Endothelial cell of umbilical vein (primary cell): ENCODE measurements at regions not wholly inside any gene's neighbourhood (a gene's known extent, or its start where the extent isn't known, plus 50 kb on each side); places are given as distances from the start of the nearest gene placed in this dataset.

Experiments used
- BruUV-seq: library from RNA; stranded (reverse); fragments of 400-500 nt; replicated peaks from 2 replicates; lab custom pipeline; 2021; lab: Mats Ljungman, UMichigan
- CTCF ChIA-PET: fragments of 300-600, 350-600 bp; sonication (Branson Sonifier 250); formaldehyde crosslinking; loops from one replicate; lab custom pipeline; 2021; ENCODE audit warnings: antibody characterized with exemption, inconsistent platforms; lab: Charles Lee
- POLR2A ChIA-PET: fragments of 300-600, 350-600 bp; sonication (Branson Sonifier 250); formaldehyde crosslinking; loops from one replicate; lab custom pipeline; 2021; ENCODE audit warnings: antibody characterized with exemption, inconsistent platforms; lab: Charles Lee
- DNase-seq: peaks from one replicate; pipeline ENCODE4 v3.0.0-alpha.2; 2011; ENCODE audit warnings: low read depth, low spot score
- FAIRE-seq: peaks from 2 replicates; lab custom pipeline; 2011; peaks lifted over from hg19 to GRCh38; lab: Jason Lieb, UNC
- H2AFZ ChIP-seq: 2 replicates; pipeline ENCODE4 v1.6.0; 2012; ENCODE audit warnings: low read depth, low read length, control low read depth, inconsistent platforms
- H3K27ac ChIP-seq: 2 replicates; pipeline ENCODE4 v1.5.1; 2011; ENCODE audit warnings: low read depth, mild to moderate bottlenecking, control low read depth, low read length, moderate library complexity; ENCODE audit not compliant: insufficient read depth
- H3K27me3 ChIP-seq, 2 experiments: 2 replicates each; pipeline versions ENCODE4 v1.6.0 to v1.6.1; 2011; ENCODE audit warnings: low read length in 2 of 2, mixed read lengths in 1 of 2; ENCODE audit not compliant: control insufficient read depth in 2 of 2, insufficient read depth in 2 of 2
- H3K36me3 ChIP-seq, 2 experiments: 2 replicates in 1 of 2; 3 replicates in 1 of 2; pipeline ENCODE4 v1.5.1; 2011; ENCODE audit warnings: low read length in 2 of 2, mild to moderate bottlenecking in 1 of 2, moderate library complexity in 1 of 2; ENCODE audit not compliant: control insufficient read depth in 2 of 2, insufficient read depth in 2 of 2; ENCODE audit errors: extremely low read depth in 1 of 2
- H3K4me1 ChIP-seq: 3 replicates; pipeline ENCODE4 v1.5.1; 2011; ENCODE audit warnings: mild to moderate bottlenecking, low read length; ENCODE audit not compliant: control insufficient read depth, insufficient read depth; ENCODE audit errors: extremely low read depth
- H3K4me2 ChIP-seq: 2 replicates; pipeline ENCODE4 v1.6.1; 2011; ENCODE audit warnings: low read length, control low read depth, mixed read lengths; ENCODE audit not compliant: insufficient read depth
- H3K4me3 ChIP-seq, 3 experiments: fragments of 200-600 bp in 1 of 3; sonication (generic), shearing (Covaris generic) in 1 of 3; replicated peaks in 1 of 3; 2 replicates each; pipeline ENCODE4 v1.5.1; 2011 to 2016; ENCODE audit warnings: control low read depth in 3 of 3, low read length in 3 of 3, mild to moderate bottlenecking in 2 of 3, inconsistent platforms in 1 of 3, low read depth in 1 of 3, moderate library complexity in 1 of 3; ENCODE audit not compliant: insufficient read depth in 1 of 3
- H3K79me2 ChIP-seq: 2 replicates; pipeline ENCODE4 v1.6.0; 2012; ENCODE audit warnings: low read length, inconsistent platforms; ENCODE audit not compliant: control insufficient read depth, insufficient read depth
- H3K9ac ChIP-seq: replicated peaks from 2 replicates; pipeline ENCODE3; 2011; ENCODE audit warnings: low read length, control low read depth; ENCODE audit not compliant: insufficient read depth; ENCODE audit errors: extremely low read depth
- H3K9me1 ChIP-seq: replicated peaks from 3 replicates; pipeline ENCODE4 v1.6.0; 2011; ENCODE audit warnings: mild to moderate bottlenecking, low read length; ENCODE audit not compliant: control insufficient read depth, insufficient read depth; ENCODE audit errors: extremely low read depth
- H3K9me3 ChIP-seq: replicated peaks from 2 replicates; pipeline ENCODE4 v1.5.1; 2012; ENCODE audit warnings: low read length, inconsistent platforms; ENCODE audit not compliant: control insufficient read depth, insufficient read depth
- H4K20me1 ChIP-seq: replicated peaks from 2 replicates; pipeline ENCODE3; 2011; ENCODE audit warnings: mild to moderate bottlenecking, low read length; ENCODE audit not compliant: control insufficient read depth, insufficient read depth; ENCODE audit errors: extremely low read depth
- CTCF ChIP-seq, 2 donors: IDR thresholded peaks; 1 replicate in 1 of 2; 2 replicates in 1 of 2; pipeline ENCODE4 v1.5.1; 2011; ENCODE audit warnings: low read length in 2 of 2, mild to moderate bottlenecking in 2 of 2, moderate library complexity in 2 of 2, control low read depth in 1 of 2, inconsistent platforms in 1 of 2, low read depth in 1 of 2; ENCODE audit not compliant: insufficient read depth in 1 of 2; ENCODE audit errors: extremely low read depth in 1 of 2
- EZH2 ChIP-seq: IDR thresholded peaks from 2 replicates; pipeline ENCODE4 v1.6.1; 2012; ENCODE audit warnings: borderline replicate concordance, low read depth, mild to moderate bottlenecking, moderate library complexity, low read length, inconsistent platforms; ENCODE audit not compliant: severe bottlenecking
- FOS ChIP-seq: IDR thresholded peaks from 2 replicates; pipeline ENCODE4 v1.6.1; 2011; ENCODE audit warnings: mild to moderate bottlenecking, low read length, moderate library complexity, borderline replicate concordance; ENCODE audit not compliant: insufficient read depth
- GATA2 ChIP-seq: IDR thresholded peaks from 2 replicates; pipeline ENCODE4 v1.7.0; 2011; ENCODE audit warnings: low read depth, mild to moderate bottlenecking, moderate library complexity, mixed read lengths, low read length; ENCODE audit not compliant: insufficient read length, insufficient read depth
- JUN ChIP-seq: IDR thresholded peaks from 2 replicates; pipeline ENCODE4 v1.6.1; 2011; ENCODE audit warnings: borderline replicate concordance, low read depth; ENCODE audit not compliant: insufficient read length, insufficient read depth
- MAX ChIP-seq: IDR thresholded peaks from 2 replicates; pipeline ENCODE4 v1.6.1; 2011; ENCODE audit not compliant: insufficient read depth, insufficient read length
- MYC ChIP-seq: IDR thresholded peaks from one replicate; pipeline ENCODE4 v1.6.1; 2011; ENCODE audit warnings: mild to moderate bottlenecking, low read depth, low read length
- POLR2A ChIP-seq: IDR thresholded peaks from 2 replicates; pipeline ENCODE4 v1.6.1; 2012; ENCODE audit warnings: low read depth, mild to moderate bottlenecking, control low read depth, low read length
- POLR2AphosphoS5 ChIP-seq: IDR thresholded peaks from 2 replicates; pipeline ENCODE4 v1.6.1; 2012; ENCODE audit warnings: low read depth, mild to moderate bottlenecking, control low read depth, low read length, moderate library complexity; ENCODE audit not compliant: insufficient read depth
- dilution Hi-C: fragments of 300-500 bp; cut with MboI; formaldehyde crosslinking; loops from one replicate; pipeline ENCODE4 v1.15.0; 2019; ENCODE audit warnings: low sequenced_read_pairs; ENCODE audit not compliant: extremely low pct_ligation_motif_present
- intact Hi-C: fragments of 100-400 bp; cut with micrococcal nuclease; formaldehyde crosslinking; loops from one replicate; pipeline ENCODE4 v1.10.0; 2022

GRCh38 chr22:47406896-47407295 lies 644.4 kb downstream of the TBC1D22A start:
- no peak for DNase-seq
- Histone ChIP-seq H3K4me3 (no peak overlapping the region), H3K4me2 (no peak overlapping the region), H3K9me1 (no peaks in the 10 kb centered on the region), H3K4me1 (no peaks in the 10 kb centered on the region), H3K9me3 (no peaks in the 10 kb centered on the region), H3K9ac (no peak overlapping the region), H3K27me3 (no peaks in the 10 kb centered on the region), H3K36me3 (no peaks in the 10 kb centered on the region), H4K20me1 (no peaks in the 10 kb centered on the region), H3K79me2 (no peaks in the 10 kb centered on the region), H2AFZ (no peak overlapping the region), H3K27ac (no peak overlapping the region)
- no peak for TF ChIP-seq MAX
- TF ChIP-seq POLR2AphosphoS5 = no peak
- TF ChIP-seq GATA2 = no peak
- no peak for TF ChIP-seq JUN
- no peak for TF ChIP-seq FOS
- no peak for TF ChIP-seq POLR2A
- TF ChIP-seq CTCF (IDR thresholded peaks at IDR 0.05; ENCODE audit: extremely low read depth in 1 of 2, insufficient read depth in 1 of 2, low read depth in 1 of 2, low read length in 2 of 2) = no peak
- TF ChIP-seq MYC = no peak
- TF ChIP-seq EZH2 = no peak
- intact Hi-C loops (no loop called here), dilution Hi-C loops (no loop called here)
- no TSS peak for BruUV-seq
- CTCF ChIA-PET = no interaction called here
- FAIRE-seq = no peak
- POLR2A ChIA-PET = no interaction called here
